GM18873 (cell line): ENCODE measurements at regions not wholly inside any gene's neighbourhood (a gene's known extent, or its start where the extent isn't known, plus 50 kb on each side); places are given as distances from the start of the nearest gene placed in this dataset.

ENCODE experiments used
- ATAC-seq: cut with Tn5 transposase; IDR thresholded peaks from one replicate; pipeline ENCODE4 v1.9.1; 2021; ENCODE audit warnings: mild to moderate bottlenecking, moderate library complexity, moderate number of reproducible peaks; ENCODE audit not compliant: unreplicated experiment, low FRiP score

- no peak for ATAC-seq
These were observed 106.5 kb upstream of the CRBN start for GRCh38 chr3:3286014-3286413.

- peak; percentile 63 for ATAC-seq
These were observed 101.5 kb upstream of the CRBN start for GRCh38 chr3:3281024-3281423.

DNA sequence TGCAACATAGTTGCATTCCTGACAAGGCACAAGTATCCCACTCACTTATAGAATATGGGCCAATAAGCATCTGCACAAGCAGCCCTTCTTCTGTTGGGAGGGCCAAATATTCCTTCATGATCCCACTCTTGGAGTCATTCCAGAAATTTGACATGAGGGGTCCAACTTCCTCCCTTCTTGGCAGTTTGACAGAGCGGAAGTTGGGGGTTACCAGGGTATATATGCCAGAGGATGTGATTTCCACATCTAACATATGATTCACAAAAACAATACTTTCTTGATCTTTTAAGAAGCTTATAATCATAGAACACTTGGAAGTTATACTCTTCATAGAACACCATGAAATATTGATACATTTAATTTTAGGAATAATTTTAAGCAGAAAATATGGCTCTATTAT lies 100.9 kb upstream of the CRBN start:
- no peak for ATAC-seq

DNA sequence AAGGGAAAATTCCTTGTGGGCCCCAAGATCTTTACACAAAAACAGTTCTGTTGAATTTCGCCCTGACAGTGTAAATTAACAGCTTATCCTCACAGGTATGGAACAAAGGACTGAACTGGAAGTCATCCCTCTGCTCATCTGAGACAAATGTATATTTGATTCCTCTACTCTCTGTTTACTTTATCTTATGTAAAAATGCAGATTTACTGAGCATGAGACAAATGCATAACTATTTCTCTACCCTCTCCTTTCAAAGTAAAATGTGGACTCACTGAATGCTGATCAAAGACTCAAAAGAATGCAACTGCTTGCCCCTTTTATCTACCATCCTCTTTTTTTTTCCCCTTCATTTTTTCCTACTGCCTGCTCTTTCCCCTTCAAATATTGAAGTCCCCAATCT lies 98.6 kb upstream of the CRBN start:
- ATAC-seq, result no peak

DNA sequence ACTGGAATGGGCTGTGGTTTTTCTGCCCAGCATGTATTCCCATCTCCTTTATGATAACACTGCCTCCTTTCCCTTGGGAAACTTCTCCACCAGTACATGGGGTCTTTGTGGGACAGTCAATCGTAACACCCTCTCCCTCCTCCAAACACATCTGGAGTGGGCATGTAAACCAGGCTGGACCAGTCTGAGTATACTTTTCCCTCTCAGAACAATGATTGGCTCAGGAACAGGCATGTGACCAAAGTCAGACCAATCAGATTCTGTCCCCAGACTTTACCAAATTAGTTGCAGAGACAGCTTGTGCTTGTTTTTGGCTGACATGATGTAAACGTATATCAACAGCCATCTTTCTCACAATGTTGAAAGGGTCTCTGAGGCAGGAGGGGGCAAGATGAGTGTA lies 97.1 kb upstream of the CRBN start:
- no peak for ATAC-seq

- ATAC-seq, result no peak
These were observed 85.3 kb upstream of the CRBN start for GRCh38 chr3:3264796-3265195.

DNA sequence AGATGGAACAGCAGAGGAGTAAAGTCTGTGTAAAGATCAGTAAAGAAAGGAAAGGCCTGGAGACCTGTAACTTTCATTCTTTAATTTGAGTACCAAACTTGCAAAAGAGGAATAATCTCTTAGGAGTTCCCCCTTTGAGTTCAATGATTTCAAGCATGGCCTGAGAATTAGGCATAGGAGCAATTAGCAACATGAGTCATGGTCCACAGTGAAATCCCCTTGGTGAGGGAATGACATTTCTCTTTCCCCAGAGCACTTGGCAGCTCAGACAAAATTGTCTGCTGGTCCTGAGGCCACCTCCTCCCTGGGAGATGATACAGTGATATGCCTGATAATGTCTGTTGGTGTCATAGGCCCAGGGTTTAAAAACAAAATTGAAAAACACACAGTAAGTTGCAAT lies 81.4 kb upstream of the CRBN start:
- ATAC-seq, result no peak

DNA sequence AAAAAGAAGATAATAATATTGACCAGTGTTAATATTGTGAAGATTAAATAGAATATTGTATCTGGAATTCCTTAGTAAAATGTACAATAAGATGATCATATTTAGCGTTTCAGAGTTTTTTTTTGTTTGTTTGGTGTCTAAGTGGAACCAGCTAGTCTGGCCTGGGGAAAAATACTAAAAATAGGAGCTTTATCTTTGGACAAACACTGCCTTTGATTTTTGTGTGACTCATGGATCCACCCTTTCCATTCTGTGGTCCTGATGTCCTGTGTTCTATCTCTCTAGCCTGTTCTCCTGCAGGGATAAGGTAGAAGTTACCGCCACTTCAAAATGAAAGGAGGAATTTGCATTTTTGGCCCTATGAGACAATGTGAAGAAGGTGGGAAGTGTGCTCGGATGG lies 79.7 kb upstream of the CRBN start:
- no peak for ATAC-seq

DNA sequence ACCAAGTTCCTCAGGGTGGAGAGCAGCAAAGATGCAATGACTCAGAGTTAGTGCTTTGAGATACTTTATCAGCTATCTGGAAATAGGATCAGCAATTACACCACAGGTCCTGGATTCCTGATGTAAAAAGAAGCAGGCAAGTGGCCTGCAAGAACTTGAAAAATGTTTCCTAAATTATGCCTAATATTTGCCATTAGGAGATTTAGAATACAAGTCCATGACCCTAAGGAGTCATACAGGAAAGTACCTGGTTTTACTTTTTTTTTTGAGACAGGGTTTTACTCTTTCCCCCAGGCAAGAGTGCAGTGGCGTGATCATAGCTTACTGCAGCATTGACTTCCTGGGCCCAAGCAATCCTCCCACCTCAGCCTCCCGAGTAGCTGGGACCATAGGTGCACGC lies 78.8 kb upstream of the CRBN start:
- no peak for ATAC-seq

DNA sequence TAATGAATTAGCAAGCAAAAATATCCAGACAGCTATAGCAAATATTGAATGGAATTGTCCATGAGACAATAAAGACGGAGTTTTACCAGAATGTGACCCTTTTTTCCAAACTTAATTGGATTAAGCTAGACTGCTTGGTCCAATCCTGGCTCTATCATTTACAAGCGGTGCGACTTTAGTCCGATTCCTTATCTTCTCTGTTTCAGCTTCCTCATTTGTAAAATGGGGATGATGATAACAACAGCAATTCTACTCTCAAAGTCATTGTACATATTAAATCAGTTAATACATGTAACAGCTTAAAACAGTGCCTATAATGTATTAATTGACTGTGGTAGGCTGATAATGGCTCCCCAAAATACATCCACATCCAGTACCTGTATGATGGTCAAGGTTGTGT lies 62.1 kb upstream of the CRBN start:
- no peak for ATAC-seq

DNA sequence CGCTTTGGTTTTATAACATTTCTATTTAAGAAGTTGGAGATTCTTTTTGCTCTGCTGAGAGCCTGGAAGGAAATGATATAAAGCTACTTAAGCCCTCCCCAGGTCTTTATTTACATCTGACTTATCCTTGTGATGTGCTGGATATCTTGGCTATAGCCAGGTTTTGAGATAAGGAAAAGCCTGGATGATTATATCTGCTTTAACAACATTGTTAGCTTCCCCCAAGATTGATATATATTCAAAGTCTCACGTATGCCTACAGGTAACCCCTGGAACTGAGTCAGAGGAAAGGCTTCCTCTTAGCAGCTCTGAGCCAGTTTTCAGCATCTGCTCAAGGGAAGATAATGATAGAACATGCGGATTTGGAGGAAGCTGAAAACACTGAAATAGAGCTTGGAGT lies 61.5 kb upstream of the CRBN start:
- no peak for ATAC-seq

DNA sequence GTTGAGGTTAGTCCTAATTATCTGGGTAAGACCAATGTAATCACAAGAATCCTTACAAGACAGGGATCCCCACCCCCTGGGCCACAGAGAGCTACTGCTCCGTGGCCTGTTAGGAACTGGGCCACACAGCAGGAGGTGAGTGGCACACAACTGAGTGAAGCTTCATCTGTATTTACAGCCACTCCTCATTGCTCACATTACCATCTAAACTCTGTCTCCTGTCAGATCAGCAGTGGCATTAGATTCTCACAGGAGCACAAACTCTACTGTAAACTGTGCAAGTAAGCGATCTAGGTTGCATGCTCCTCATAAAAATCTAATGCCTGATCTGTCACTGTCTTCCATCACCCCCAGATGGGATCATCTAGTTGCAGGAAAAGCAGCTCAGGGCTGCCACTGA lies 58.5 kb upstream of the CRBN start:
- ATAC-seq, result no peak

GRCh38 chr3:3232251-3232650 lies 52.8 kb upstream of the CRBN start:
- ATAC-seq, result no peak
